ENCODE measurements at regions not wholly inside any gene's neighbourhood (a gene's known extent, or its start where the extent isn't known, plus 50 kb on each side); places are given as distances from the start of the nearest gene placed in this dataset.
"Not testable (repeated sequence)": the region's sequence is repeated elsewhere in the genome, so short reads cannot be mapped to it uniquely, and the experiment has no call there.

GRCh38 chrX:123081776-123082175 lies 102.3 kb upstream of the GRIA3 start:
- DNase-seq (ENCODE audit: low read depth in 2 of 2), result no peak

GRCh38 chrX:123083924-123084323 lies 100.2 kb upstream of the GRIA3 start:
- DNase-seq (ENCODE audit: low read depth in 2 of 2), result no peak

DNA sequence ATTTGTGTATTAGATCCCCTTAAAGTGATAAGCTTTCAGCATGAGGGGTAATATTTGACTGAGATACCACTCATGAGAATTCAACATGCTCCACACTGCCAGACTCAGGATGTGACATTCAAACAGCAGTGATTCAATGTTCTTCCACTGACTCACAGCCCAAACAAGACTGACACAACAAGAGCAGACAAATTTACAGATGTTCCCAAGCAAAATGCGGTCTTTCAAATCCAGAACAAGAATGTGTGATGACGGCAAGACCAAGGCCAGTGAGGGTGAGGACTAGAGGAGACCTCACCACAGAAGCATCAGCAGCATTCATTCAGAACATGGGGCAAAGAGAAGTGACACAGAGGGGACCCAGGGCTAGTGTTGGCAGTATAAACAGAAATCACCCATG lies 99.3 kb upstream of the GRIA3 start:
- DNase-seq (ENCODE audit: low read depth in 2 of 2), result no peak

GRCh38 chrX:123085311-123085940 lies 98.7 kb upstream of the GRIA3 start:
- DNase-seq (ENCODE audit: low read depth in 2 of 2), result no peak

DNA sequence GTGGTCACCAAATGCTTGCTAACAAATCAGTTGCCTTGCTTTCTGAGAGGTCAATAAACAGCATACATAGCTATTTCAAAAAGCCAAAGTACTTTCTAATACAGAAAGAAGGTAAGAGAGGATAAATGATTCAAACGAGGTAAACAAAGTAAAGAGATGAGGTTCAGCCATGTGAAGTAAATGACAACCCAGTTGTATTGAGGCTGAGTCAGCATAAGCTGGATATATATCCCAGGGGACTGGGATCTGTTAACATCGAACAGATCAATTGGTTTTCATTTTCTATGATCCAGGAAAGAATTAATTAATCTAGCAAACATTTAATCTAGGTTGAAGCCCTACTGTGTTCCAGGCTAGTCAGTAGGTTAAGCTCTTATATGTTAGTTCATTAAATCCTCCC lies 97.3 kb upstream of the GRIA3 start:
- no peak for DNase-seq (ENCODE audit: low read depth in 2 of 2)

DNA sequence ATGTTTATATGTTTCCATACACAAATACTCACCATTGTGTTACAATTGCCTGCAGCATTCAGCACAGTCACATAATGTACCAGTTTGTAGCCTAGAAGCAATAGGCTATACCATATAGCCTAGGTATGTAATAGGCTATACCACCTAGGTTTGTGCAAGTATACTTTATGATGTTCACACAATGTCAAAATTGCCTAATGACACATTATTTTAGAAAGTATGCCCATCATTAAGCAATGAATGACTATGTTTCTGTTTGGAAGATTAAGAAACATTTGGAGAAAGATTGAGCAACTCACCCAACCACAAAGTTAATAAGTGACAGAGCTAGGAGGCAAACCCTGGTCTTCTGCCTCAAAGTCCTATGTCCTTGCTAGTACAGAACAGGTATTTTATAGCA lies 96.8 kb upstream of the GRIA3 start:
- no peak for DNase-seq (ENCODE audit: low read depth in 2 of 2)

DNA sequence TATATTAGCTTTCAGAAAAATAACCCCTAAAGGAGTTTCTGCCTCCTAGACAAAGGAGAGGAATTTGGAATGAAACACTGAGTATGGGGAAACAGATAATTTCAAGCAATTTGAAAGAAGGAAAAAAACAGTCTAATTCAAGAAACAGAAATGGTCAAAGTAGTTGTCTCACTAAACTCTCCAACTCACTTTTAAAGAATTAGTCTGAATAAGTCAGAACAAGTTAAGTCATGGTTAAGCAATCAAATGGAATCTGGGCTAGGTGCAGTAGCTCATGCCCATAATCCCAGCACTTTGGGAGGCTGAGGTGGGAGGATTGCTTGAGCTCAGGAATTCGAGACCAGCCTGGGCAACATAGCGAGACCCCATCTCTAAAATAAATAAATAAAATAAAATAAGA lies 95.7 kb upstream of the GRIA3 start:
- no peak for DNase-seq (ENCODE audit: low read depth in 2 of 2)

GRCh38 chrX:123088930-123089329 lies 95.1 kb upstream of the GRIA3 start:
- no peak for DNase-seq (ENCODE audit: low read depth in 2 of 2)

GRCh38 chrX:123093792-123094191 lies 90.3 kb upstream of the GRIA3 start:
- no peak for DNase-seq (ENCODE audit: low read depth in 2 of 2)

- no peak for DNase-seq (ENCODE audit: low read depth in 2 of 2)
These were observed 75.3 kb upstream of the GRIA3 start for GRCh38 chrX:123108513-123109427.

DNA sequence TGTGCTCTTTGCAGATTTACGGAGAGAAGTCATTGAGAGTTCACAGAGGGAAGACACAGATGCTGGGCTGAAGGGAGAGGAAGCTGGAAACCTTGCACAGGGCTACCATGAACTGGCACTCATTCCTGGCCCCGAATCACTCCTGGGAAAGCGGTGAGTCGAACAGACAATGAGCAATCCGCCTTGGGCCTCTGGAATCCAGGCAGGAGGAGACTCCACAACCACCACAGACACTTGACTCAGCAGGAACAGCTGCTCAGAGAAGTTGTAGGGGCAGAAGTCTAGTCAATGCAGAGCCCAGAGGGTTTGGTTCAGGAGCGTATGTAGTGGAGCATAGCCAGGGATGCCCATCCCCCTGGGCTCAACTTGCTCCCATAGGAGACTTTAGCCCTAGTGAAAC lies 62.8 kb upstream of the GRIA3 start:
- DNase-seq (ENCODE audit: low read depth in 2 of 2), result no peak

GRCh38 chrX:123129805-123130204 lies 54.3 kb upstream of the GRIA3 start:
- not testable (repeated sequence) for DNase-seq (ENCODE audit: low read depth in 2 of 2)
